GM23338 (cell line): ENCODE measurements at regions not wholly inside any gene's neighbourhood (a gene's known extent, or its start where the extent isn't known, plus 50 kb on each side); places are given as distances from the start of the nearest gene placed in this dataset.

Source experiments
- ATAC-seq: fragments of 200-7000 bp; cut with Tn5 transposase; 3 replicates; pipeline ENCODE4 v1.9.1; 2020
- DNase-seq: peaks from one replicate; pipeline ENCODE4 v3.0.0-alpha.2; 2015; ENCODE audit warnings: low spot score
- H2AFZ ChIP-seq: fragments of 200-600 bp; sonication (generic); 2 replicates; pipeline ENCODE4 v1.8.0; 2016; ENCODE audit warnings: antibody characterized with exemption, mild to moderate bottlenecking, moderate library complexity
- H3F3A ChIP-seq: fragments of 200-600 bp; sonication (generic); replicated peaks from 2 replicates; pipeline ENCODE4 v1.8.0; 2017; ENCODE audit warnings: antibody characterized with exemption, mixed run types, low read depth
- H3K27ac ChIP-seq: fragments of 200-600 bp; sonication (generic); 2 replicates; pipeline ENCODE4 v1.6.1; 2016; ENCODE audit warnings: low read depth
- H3K27me3 ChIP-seq: fragments of 200-600 bp; sonication (generic); 2 replicates; pipeline ENCODE4 v1.8.0; 2016; ENCODE audit warnings: mild to moderate bottlenecking, mixed run types, moderate library complexity; ENCODE audit not compliant: insufficient read depth
- H3K36me3 ChIP-seq: fragments of 200-600 bp; sonication (generic); 2 replicates; pipeline ENCODE4 v1.8.0; 2016; ENCODE audit warnings: mild to moderate bottlenecking; ENCODE audit not compliant: insufficient read depth
- H3K4me1 ChIP-seq: fragments of 200-600 bp; sonication (generic); 2 replicates; pipeline ENCODE4 v1.8.0; 2016; ENCODE audit warnings: mild to moderate bottlenecking, moderate library complexity; ENCODE audit not compliant: insufficient read depth
- H3K4me2 ChIP-seq: fragments of 200-600 bp; sonication (generic); 2 replicates; pipeline ENCODE4 v1.7.1; 2017; ENCODE audit warnings: mixed run types
- H3K4me3 ChIP-seq: fragments of 200-600 bp; sonication (generic); 2 replicates; pipeline ENCODE4 v1.6.1; 2016; ENCODE audit warnings: mixed run types
- H3K79me2 ChIP-seq: fragments of 200-600 bp; sonication (generic); replicated peaks from 2 replicates; pipeline ENCODE4 v1.8.0; 2017; ENCODE audit warnings: mild to moderate bottlenecking; ENCODE audit not compliant: insufficient read depth
- H3K9me2 ChIP-seq: fragments of 200-600 bp; sonication (generic); 2 replicates; pipeline ENCODE4 v1.8.0; 2017; ENCODE audit not compliant: insufficient read depth
- H4K20me1 ChIP-seq: fragments of 200-600 bp; sonication (generic); replicated peaks from 2 replicates; pipeline ENCODE4 v1.8.0; 2017; ENCODE audit warnings: mild to moderate bottlenecking; ENCODE audit not compliant: insufficient read depth
- H3K27ac Mint-ChIP-seq: 2 replicates; pipeline ENCODE4 v1.8.0; 2020; ENCODE audit warnings: inconsistent platforms, mild to moderate bottlenecking, moderate library complexity, mixed read lengths
- H3K27me3 Mint-ChIP-seq: 3 replicates; pipeline ENCODE4 v1.8.0; 2022; ENCODE audit warnings: low read depth, mild to moderate bottlenecking, moderate library complexity, mixed read lengths, inconsistent platforms; ENCODE audit not compliant: insufficient read depth, poor library complexity
- H3K36me3 Mint-ChIP-seq: 3 replicates; pipeline ENCODE4 v1.8.0; 2021; ENCODE audit warnings: low read depth, mild to moderate bottlenecking, inconsistent platforms, moderate library complexity, mixed read lengths
- H3K4me1 Mint-ChIP-seq: 3 replicates; pipeline ENCODE4 v1.8.0; 2020; ENCODE audit warnings: mild to moderate bottlenecking, inconsistent platforms, mixed read lengths
- H3K4me3 Mint-ChIP-seq: 3 replicates; pipeline ENCODE4 v1.8.0; 2021; ENCODE audit warnings: moderate library complexity, mild to moderate bottlenecking, inconsistent platforms, mixed read lengths
- H3K9me3 Mint-ChIP-seq: 3 replicates; pipeline ENCODE4 v1.8.0; 2020; ENCODE audit warnings: moderate library complexity, mild to moderate bottlenecking, inconsistent platforms, mixed read lengths
- CREB1 ChIP-seq: fragments of 250-450 bp; sonication (Bioruptor Pico); IDR thresholded peaks from 2 replicates; pipeline ENCODE4 v1.5.0; 2020; ENCODE audit warnings: low read depth, mild to moderate bottlenecking, moderate library complexity
- CTCF ChIP-seq, 2 experiments: fragments of 200-600 bp in 1 of 2; sonication (generic) in 1 of 2; conservative IDR thresholded peaks; 2 replicates each; pipeline versions ENCODE4 v1.5.1 to v1.6.1; 2016 to 2017; ENCODE audit warnings: antibody characterized with exemption in 2 of 2, low read depth in 2 of 2, mild to moderate bottlenecking in 2 of 2, moderate library complexity in 1 of 2
- ETS1 ChIP-seq: IDR thresholded peaks from 2 replicates; pipeline ENCODE4 v1.6.1; 2016; ENCODE audit warnings: antibody characterized with exemption
- EZH2 ChIP-seq: fragments of 200-600 bp; sonication (generic); IDR thresholded peaks from one replicate; pipeline ENCODE4 v1.8.0; 2017; ENCODE audit warnings: antibody characterized with exemption, mild to moderate bottlenecking, low read depth; ENCODE audit not compliant: unreplicated experiment
- EZH2phosphoT487 ChIP-seq: fragments of 200-600 bp; sonication (generic); IDR thresholded peaks from one replicate; pipeline ENCODE4 v1.8.1; 2018; ENCODE audit warnings: antibody characterized with exemption; ENCODE audit not compliant: unreplicated experiment
- JUNB ChIP-seq: IDR thresholded peaks from one replicate; pipeline ENCODE4 v1.6.1; 2016; ENCODE audit warnings: antibody characterized with exemption; ENCODE audit not compliant: unreplicated experiment
- NANOG ChIP-seq: IDR thresholded peaks from 2 replicates; pipeline ENCODE4 v1.6.1; 2016; ENCODE audit warnings: antibody characterized with exemption, borderline replicate concordance
- POLR2AphosphoS5 ChIP-seq: IDR thresholded peaks from 2 replicates; pipeline ENCODE4 v1.6.1; 2016; ENCODE audit warnings: antibody characterized with exemption, low read depth
- REST ChIP-seq: IDR thresholded peaks from one replicate; pipeline ENCODE4 v1.6.1; 2018; ENCODE audit warnings: antibody characterized with exemption; ENCODE audit not compliant: unreplicated experiment
- ZNF114 ChIP-seq: fragments of 250-450 bp; sonication (Bioruptor Pico); IDR thresholded peaks from 2 replicates; pipeline ENCODE4 v1.5.0; 2020; ENCODE audit warnings: mild to moderate bottlenecking, moderate library complexity
- ZNF331 ChIP-seq: fragments of 250-450 bp; sonication (Bioruptor Pico); IDR thresholded peaks from 2 replicates; pipeline ENCODE4 v1.5.0; 2020; ENCODE audit warnings: low read depth, mild to moderate bottlenecking, moderate library complexity

- TF ChIP-seq CREB1, result no peak
- TF ChIP-seq REST, result no peak
- TF ChIP-seq CTCF (conservative IDR thresholded peaks at IDR 0.05; ENCODE audit: low read depth in 2 of 2), result no peak
- TF ChIP-seq ZNF114 (CRISPR knock-in tag), result no peak
- no peaks in the 10 kb centered on the region for H3K79me2 ChIP-seq
- H3K9me2 ChIP-seq, result no peaks in the 10 kb centered on the region
- H3K27ac Mint-ChIP-seq, result no peak overlapping the region
- no peaks in the 10 kb centered on the region for H3K4me1 ChIP-seq
- ATAC-seq (no peak), DNase-seq (no peak)
- peak overlapping the region; percentile 93 for H2AFZ ChIP-seq
- H3K4me1 Mint-ChIP-seq, result peaks cover 7% of the 10 kb centered on the region; the same call in 2 of the 3 replicates
- no peaks in the 10 kb centered on the region for H3F3A ChIP-seq
- peaks cover 7% of the 10 kb centered on the region for H3K27me3 Mint-ChIP-seq
- H3K9me3 Mint-ChIP-seq, result no peaks in the 10 kb centered on the region; the same call in 1 of the 3 replicates
- no peaks in the 10 kb centered on the region for H4K20me1 ChIP-seq
- H3K27me3 ChIP-seq, result no peaks in the 10 kb centered on the region
- peaks cover 2% of the 10 kb centered on the region; the same call in 2 of the 3 replicates for H3K36me3 Mint-ChIP-seq
- H3K27ac ChIP-seq, result no peak overlapping the region
- no peak overlapping the region for H3K4me2 ChIP-seq
- H3K36me3 ChIP-seq, result no peaks in the 10 kb centered on the region
- H3K4me3 ChIP-seq, result no peak overlapping the region
- H3K4me3 Mint-ChIP-seq, result no peak overlapping the region
Observed at GRCh38 chr1:8147956-8148355, 121.8 kb upstream of the ERRFI1 start.

GRCh38 chr1:8146257-8146855, 120.2 kb upstream of the ERRFI1 start:
- ATAC-seq (no peak), DNase-seq (no peak)
- no peaks in the 10 kb centered on the region for H3K9me2 ChIP-seq
- H3K36me3 ChIP-seq, result no peaks in the 10 kb centered on the region
- no peaks in the 10 kb centered on the region for H3K4me1 ChIP-seq
- H4K20me1 ChIP-seq, result no peaks in the 10 kb centered on the region
- no peak overlapping the region for H3K27ac ChIP-seq
- Mint-ChIP-seq H3K9me3 (no peaks in the 10 kb centered on the region; the same call in 2 of the 3 replicates), H3K27ac (no peak overlapping the region), H3K4me3 (no peak overlapping the region), H3K27me3 (peaks cover 8% of the 10 kb centered on the region), H3K36me3 (no peaks in the 10 kb centered on the region), H3K4me1 (peaks cover 7% of the 10 kb centered on the region; the same call in 2 of the 3 replicates)
- no peak overlapping the region for H3K4me3 ChIP-seq
- no peaks in the 10 kb centered on the region for H3F3A ChIP-seq
- H3K27me3 ChIP-seq, result no peaks in the 10 kb centered on the region
- no peak overlapping the region; the same call in 1 of the 2 replicates for H2AFZ ChIP-seq
- H3K79me2 ChIP-seq, result no peaks in the 10 kb centered on the region
- no peak overlapping the region for H3K4me2 ChIP-seq
- TF ChIP-seq JUNB, result no peak
- no peak for TF ChIP-seq POLR2AphosphoS5
- no peak for TF ChIP-seq EZH2phosphoT487
- TF ChIP-seq EZH2, result no peak
- TF ChIP-seq CREB1, result no peak
- no peak for TF ChIP-seq ZNF114 (CRISPR knock-in tag)
- no peak for TF ChIP-seq ETS1
- TF ChIP-seq ZNF331, result no peak
- no peak for TF ChIP-seq NANOG
- no peak for TF ChIP-seq REST
